OCI-LY1 (cell line): ENCODE measurements at regions not wholly inside any gene's neighbourhood (a gene's known extent, or its start where the extent isn't known, plus 50 kb on each side); places are given as distances from the start of the nearest gene placed in this dataset.

Experiments
- H2AFZ ChIP-seq: fragments of 200-600 bp; sonication (generic), shearing (Covaris generic); 2 replicates; pipeline ENCODE4 v1.6.0; 2014; ENCODE audit warnings: antibody characterized with exemption, mild to moderate bottlenecking, low read length
- H3F3A ChIP-seq: fragments of 200-600 bp; sonication (generic), shearing (Covaris generic); 2 replicates; pipeline ENCODE4 v1.6.0; 2014; ENCODE audit warnings: mild to moderate bottlenecking, antibody characterized with exemption, low read length, moderate library complexity; ENCODE audit not compliant: insufficient read depth
- H3K27ac ChIP-seq: fragments of 200-600 bp; sonication (generic); 2 replicates; pipeline ENCODE4 v1.5.1; 2014; ENCODE audit warnings: low read length, mixed run types, mild to moderate bottlenecking, low read depth; ENCODE audit not compliant: poor library complexity, severe bottlenecking
- H3K27me3 ChIP-seq: fragments of 200-600 bp; sonication (generic); 2 replicates; pipeline ENCODE4 v1.6.0; 2014; ENCODE audit warnings: antibody characterized with exemption, mild to moderate bottlenecking, low read length, moderate library complexity; ENCODE audit not compliant: insufficient read depth
- H3K36me3 ChIP-seq: fragments of 200-600 bp; sonication (generic); 2 replicates; pipeline ENCODE4 v1.6.1; 2014; ENCODE audit warnings: mild to moderate bottlenecking, antibody characterized with exemption, low read length, moderate library complexity, mixed read lengths; ENCODE audit not compliant: insufficient read depth
- H3K4me1 ChIP-seq: fragments of 200-600 bp; sonication (generic); 2 replicates; pipeline ENCODE4 v1.5.1; 2014; ENCODE audit warnings: mild to moderate bottlenecking, low read length, moderate library complexity; ENCODE audit not compliant: insufficient read depth, severe bottlenecking
- H3K4me2 ChIP-seq: fragments of 200-600 bp; sonication (generic), shearing (Covaris generic); 2 replicates; pipeline ENCODE4 v1.6.1; 2014; ENCODE audit warnings: low read length
- H3K4me3 ChIP-seq: fragments of 200-600 bp; sonication (generic); 2 replicates; pipeline ENCODE4 v1.5.1; 2014; ENCODE audit warnings: low read length, low read depth, mild to moderate bottlenecking, mixed read lengths; ENCODE audit not compliant: poor library complexity, severe bottlenecking
- H3K79me2 ChIP-seq: fragments of 200-600 bp; shearing (Covaris generic); 2 replicates; pipeline ENCODE4 v1.6.1; 2016; ENCODE audit warnings: mixed run types, low read length, mixed read lengths; ENCODE audit not compliant: insufficient read depth
- H3K9ac ChIP-seq: fragments of 200-600 bp; sonication (generic), shearing (Covaris generic); 2 replicates; pipeline ENCODE4 v1.6.1; 2014; ENCODE audit warnings: mild to moderate bottlenecking, low read length, mixed read lengths
- H3K9me2 ChIP-seq: fragments of 200-600 bp; sonication (generic), shearing (Covaris generic); 2 replicates; pipeline ENCODE4 v1.6.1; 2014; ENCODE audit warnings: low read depth, mild to moderate bottlenecking, low read length, mixed read lengths
- H3K9me3 ChIP-seq: fragments of 200-600 bp; shearing (Covaris generic); 2 replicates; pipeline ENCODE4 v1.6.1; 2014; ENCODE audit warnings: low read length, mixed read lengths
- H4K20me1 ChIP-seq: fragments of 200-600 bp; sonication (generic), shearing (Covaris generic); 2 replicates; pipeline ENCODE4 v1.6.0; 2016; ENCODE audit warnings: mild to moderate bottlenecking, low read length; ENCODE audit not compliant: insufficient read depth
- EZH2 ChIP-seq: fragments of 200-600 bp; sonication (generic), shearing (Covaris generic); IDR thresholded peaks from 2 replicates; pipeline ENCODE4 v1.8.0; 2017; ENCODE audit warnings: borderline replicate concordance, mixed run types, mild to moderate bottlenecking, antibody characterized with exemption, low read length, moderate library complexity, mixed read lengths
- TF ChIP-seq, protein P1 (sequence below): fragments of 200-600 bp; sonication (generic), shearing (Covaris generic); IDR thresholded peaks from 2 replicates; pipeline ENCODE4 v1.5.1; 2017; ENCODE audit warnings: mild to moderate bottlenecking, antibody characterized with exemption, low read length, moderate library complexity, mixed read lengths

GRCh38 chr2:15810477-15811150, 129.7 kb upstream of the MYCN start:
- H3K27ac ChIP-seq: no peak overlapping the region
- H3K36me3 ChIP-seq: no peaks in the 10 kb centered on the region
- no peak overlapping the region for H3K4me3 ChIP-seq
- no peaks in the 10 kb centered on the region for H3F3A ChIP-seq
- H4K20me1 ChIP-seq: no peaks in the 10 kb centered on the region
- no peaks in the 10 kb centered on the region for H3K4me1 ChIP-seq
- H3K4me2 ChIP-seq: no peak overlapping the region
- H3K9me2 ChIP-seq: no peaks in the 10 kb centered on the region
- H2AFZ ChIP-seq: no peak overlapping the region
- TF ChIP-seq, protein P1, sequence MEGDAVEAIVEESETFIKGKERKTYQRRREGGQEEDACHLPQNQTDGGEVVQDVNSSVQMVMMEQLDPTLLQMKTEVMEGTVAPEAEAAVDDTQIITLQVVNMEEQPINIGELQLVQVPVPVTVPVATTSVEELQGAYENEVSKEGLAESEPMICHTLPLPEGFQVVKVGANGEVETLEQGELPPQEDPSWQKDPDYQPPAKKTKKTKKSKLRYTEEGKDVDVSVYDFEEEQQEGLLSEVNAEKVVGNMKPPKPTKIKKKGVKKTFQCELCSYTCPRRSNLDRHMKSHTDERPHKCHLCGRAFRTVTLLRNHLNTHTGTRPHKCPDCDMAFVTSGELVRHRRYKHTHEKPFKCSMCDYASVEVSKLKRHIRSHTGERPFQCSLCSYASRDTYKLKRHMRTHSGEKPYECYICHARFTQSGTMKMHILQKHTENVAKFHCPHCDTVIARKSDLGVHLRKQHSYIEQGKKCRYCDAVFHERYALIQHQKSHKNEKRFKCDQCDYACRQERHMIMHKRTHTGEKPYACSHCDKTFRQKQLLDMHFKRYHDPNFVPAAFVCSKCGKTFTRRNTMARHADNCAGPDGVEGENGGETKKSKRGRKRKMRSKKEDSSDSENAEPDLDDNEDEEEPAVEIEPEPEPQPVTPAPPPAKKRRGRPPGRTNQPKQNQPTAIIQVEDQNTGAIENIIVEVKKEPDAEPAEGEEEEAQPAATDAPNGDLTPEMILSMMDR: no peak
- TF ChIP-seq EZH2: no peak
- H3K27me3 ChIP-seq: no peaks in the 10 kb centered on the region
- H3K9ac ChIP-seq: no peak overlapping the region
- H3K9me3 ChIP-seq: no peaks in the 10 kb centered on the region
- H3K79me2 ChIP-seq: no peaks in the 10 kb centered on the region

- no peaks in the 10 kb centered on the region for H3K27me3 ChIP-seq
- H2AFZ ChIP-seq: no peak overlapping the region
- no peak overlapping the region for H3K27ac ChIP-seq
- H3K4me3 ChIP-seq: no peak overlapping the region
- H4K20me1 ChIP-seq: no peaks in the 10 kb centered on the region
- H3K36me3 ChIP-seq: no peaks in the 10 kb centered on the region
- no peak overlapping the region for H3K9ac ChIP-seq
- no peak for TF ChIP-seq EZH2
- TF ChIP-seq, protein P1: no peak
- no peaks in the 10 kb centered on the region for H3K9me3 ChIP-seq
- H3K79me2 ChIP-seq: no peaks in the 10 kb centered on the region
- H3F3A ChIP-seq: no peaks in the 10 kb centered on the region
- no peaks in the 10 kb centered on the region for H3K9me2 ChIP-seq
- no peaks in the 10 kb centered on the region for H3K4me1 ChIP-seq
- H3K4me2 ChIP-seq: no peak overlapping the region
Observed at GRCh38 chr2:15811367-15811766, 129.0 kb upstream of the MYCN start.

GRCh38 chr2:15812187-15812780, 128.1 kb upstream of the MYCN start:
- Histone ChIP-seq H3K9me2 (no peaks in the 10 kb centered on the region), H3K4me3 (no peak overlapping the region), H3K4me1 (no peaks in the 10 kb centered on the region), H3K36me3 (no peaks in the 10 kb centered on the region), H4K20me1 (no peaks in the 10 kb centered on the region), H3K27me3 (no peaks in the 10 kb centered on the region), H3K9me3 (no peaks in the 10 kb centered on the region), H3K79me2 (no peaks in the 10 kb centered on the region), H3K4me2 (no peak overlapping the region), H3F3A (no peaks in the 10 kb centered on the region), H3K27ac (no peak overlapping the region), H3K9ac (no peak overlapping the region), H2AFZ (no peak overlapping the region)
- no peak for TF ChIP-seq EZH2
- TF ChIP-seq, protein P1: no peak
